GM23248 (cell line): ENCODE measurements at regions not wholly inside any gene's neighbourhood (a gene's known extent, or its start where the extent isn't known, plus 50 kb on each side); places are given as distances from the start of the nearest gene placed in this dataset.

Source experiments
- DNase-seq: peaks from one replicate; pipeline ENCODE4 v3.0.0-alpha.2; 2015
- H2AFZ ChIP-seq: fragments of 200-600 bp; sonication (generic); 2 replicates; pipeline ENCODE4 v1.6.1; 2016; ENCODE audit warnings: antibody characterized with exemption
- H3F3A ChIP-seq: fragments of 200-600 bp; sonication (generic); 2 replicates; pipeline ENCODE4 v1.6.1; 2016; ENCODE audit warnings: mild to moderate bottlenecking, antibody characterized with exemption, mixed run types; ENCODE audit not compliant: insufficient read depth
- H3K27ac ChIP-seq: fragments of 200-600 bp; sonication (generic); 2 replicates; pipeline ENCODE4 v1.5.1; 2016; ENCODE audit warnings: mild to moderate bottlenecking
- H3K27me3 ChIP-seq: fragments of 200-600 bp; sonication (generic); replicated peaks from 2 replicates; pipeline ENCODE4 v1.6.1; 2016; ENCODE audit warnings: mild to moderate bottlenecking; ENCODE audit not compliant: insufficient read depth
- H3K36me3 ChIP-seq: fragments of 200-600 bp; sonication (generic); 2 replicates; pipeline ENCODE4 v1.6.1; 2016; ENCODE audit warnings: low read depth, mild to moderate bottlenecking
- H3K4me1 ChIP-seq: fragments of 200-600 bp; sonication (generic); 2 replicates; pipeline ENCODE4 v1.6.1; 2016; ENCODE audit warnings: mild to moderate bottlenecking; ENCODE audit not compliant: insufficient read depth
- H3K4me2 ChIP-seq: fragments of 200-600 bp; sonication (generic); one replicate; pipeline ENCODE4 v1.6.1; 2016; ENCODE audit warnings: mild to moderate bottlenecking; ENCODE audit not compliant: unreplicated experiment
- H3K4me3 ChIP-seq: fragments of 200-600 bp; sonication (generic); 2 replicates; pipeline ENCODE4 v1.5.1; 2016; ENCODE audit warnings: mild to moderate bottlenecking
- H3K79me2 ChIP-seq: fragments of 200-600 bp; sonication (generic); 2 replicates; pipeline ENCODE4 v1.6.1; 2016; ENCODE audit warnings: mild to moderate bottlenecking; ENCODE audit not compliant: insufficient read depth
- H3K9ac ChIP-seq: fragments of 200-600 bp; sonication (generic); 2 replicates; pipeline ENCODE4 v1.6.1; 2016; ENCODE audit warnings: mild to moderate bottlenecking
- H3K9me2 ChIP-seq: fragments of 200-600 bp; sonication (generic); 2 replicates; pipeline ENCODE4 v1.6.1; 2016; ENCODE audit warnings: mixed run types, mild to moderate bottlenecking, moderate library complexity; ENCODE audit not compliant: insufficient read depth
- H3K9me3 ChIP-seq: fragments of 200-600 bp; sonication (generic); one replicate; pipeline ENCODE4 v1.6.1; 2017; ENCODE audit warnings: low read depth
- H4K20me1 ChIP-seq: fragments of 200-600 bp; sonication (generic); 2 replicates; pipeline ENCODE4 v1.6.0; 2016; ENCODE audit not compliant: insufficient read depth
- EZH2 ChIP-seq: fragments of 200-600 bp; sonication (generic); IDR thresholded peaks from 2 replicates; pipeline ENCODE4 v1.6.1; 2018; ENCODE audit warnings: antibody characterized with exemption, mild to moderate bottlenecking; ENCODE audit not compliant: insufficient read depth, poor library complexity, severe bottlenecking
- EZH2phosphoT487 ChIP-seq: fragments of 200-600 bp; sonication (generic); IDR thresholded peaks from 2 replicates; pipeline ENCODE4 v1.6.1; 2018; ENCODE audit warnings: antibody characterized with exemption, moderate library complexity, mild to moderate bottlenecking, low read depth; ENCODE audit not compliant: insufficient read depth
- WGBS, 2 experiments: methylation state at CpG; one replicate each; pipeline ENCODE4 v1.1.6; 2015 to 2017; ENCODE audit warnings: low lambda C conversion rate in 2 of 2, low coverage in 1 of 2; ENCODE audit errors: missing lambda C conversion rate in 2 of 2; 5-methylcytosine and 5-hydroxymethylcytosine counted together
- in situ Hi-C: fragments of 300-500 bp; cut with MboI; formaldehyde crosslinking; loops from 2 replicates; pipeline ENCODE4 v1.15.0; 2020

DNA sequence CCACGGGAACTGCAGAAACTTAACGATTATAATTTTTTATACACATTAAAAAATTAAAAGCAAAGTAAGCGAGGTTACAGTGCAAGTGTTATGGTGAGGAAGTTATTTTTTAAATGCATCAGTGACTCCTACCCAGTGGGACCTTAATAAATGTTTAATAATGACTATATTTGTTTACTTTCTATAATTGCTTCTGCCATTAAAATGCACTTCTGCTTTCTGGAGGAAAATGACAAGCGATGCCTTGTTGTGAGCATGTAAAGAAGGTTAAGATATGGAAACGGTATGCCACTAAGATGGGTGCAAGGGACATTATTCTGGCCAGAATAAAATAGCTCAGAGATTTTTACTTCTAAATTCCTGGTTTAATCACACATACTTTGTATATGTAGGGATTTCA, 252.1 kb downstream of the CDH11 start:
- WGBS, 2 experiments = 97% methylated on average over 5 of the region's 5 CpGs
- no peak for TF ChIP-seq EZH2
- TF ChIP-seq EZH2phosphoT487 = no peak

DNA sequence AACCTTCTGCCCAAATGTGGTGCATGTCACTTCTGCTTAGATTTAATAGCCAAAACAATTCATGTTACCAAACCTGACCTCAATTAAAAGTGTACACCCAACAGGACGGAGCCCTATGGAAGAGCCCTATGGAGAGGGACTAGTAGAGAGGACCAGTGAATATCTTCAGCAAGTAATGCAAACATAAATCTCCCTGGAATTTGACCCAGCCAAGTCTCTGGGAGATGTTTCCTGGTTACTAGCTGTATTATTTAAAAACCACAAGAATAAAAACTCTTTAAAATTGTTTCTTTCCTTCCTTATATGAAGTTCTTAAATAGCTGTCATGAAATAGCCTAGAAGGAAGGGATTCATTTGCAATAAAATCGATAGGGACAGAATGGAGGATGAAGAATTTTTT, 255.8 kb downstream of the CDH11 start:
- H4K20me1 ChIP-seq = no peaks in the 10 kb centered on the region
- no peak overlapping the region for H3K9ac ChIP-seq
- no peaks in the 10 kb centered on the region for H3K27me3 ChIP-seq
- H3K4me1 ChIP-seq = peaks cover 27% of the 10 kb centered on the region
- TF ChIP-seq EZH2 (no peak), EZH2phosphoT487 (no peak)
- peak overlapping the region; percentile 77 for H3K4me2 ChIP-seq
- no peaks in the 10 kb centered on the region for H3K9me3 ChIP-seq
- H2AFZ ChIP-seq = no peak overlapping the region
- H3K4me3 ChIP-seq = no peak overlapping the region
- H3K36me3 ChIP-seq = no peaks in the 10 kb centered on the region
- WGBS, 2 experiments = 94 to 98% methylated on average over 2 of the region's 2 CpGs
- H3K9me2 ChIP-seq = no peaks in the 10 kb centered on the region
- H3F3A ChIP-seq = peaks cover 26% of the 10 kb centered on the region
- no peaks in the 10 kb centered on the region for H3K79me2 ChIP-seq
- no peak for DNase-seq
- no peak overlapping the region for H3K27ac ChIP-seq
- in situ Hi-C loops = no loop called here

More for the DNA sequence above, 252.1 kb downstream of the CDH11 start:
- no peaks in the 10 kb centered on the region for H3K36me3 ChIP-seq
- H3K9me2 ChIP-seq = no peaks in the 10 kb centered on the region
- no peaks in the 10 kb centered on the region for H3K9me3 ChIP-seq
- H3K27ac ChIP-seq = no peak overlapping the region
- H3K9ac ChIP-seq = no peak overlapping the region
- peaks cover 14% of the 10 kb centered on the region for H3K4me1 ChIP-seq
- H4K20me1 ChIP-seq = no peaks in the 10 kb centered on the region
- H3K4me2 ChIP-seq = no peak overlapping the region
- H2AFZ ChIP-seq = no peak overlapping the region
- in situ Hi-C loops = no loop called here
- no peak overlapping the region for H3K4me3 ChIP-seq
- H3K79me2 ChIP-seq = no peaks in the 10 kb centered on the region
- no peaks in the 10 kb centered on the region for H3K27me3 ChIP-seq
- no peak for DNase-seq
- H3F3A ChIP-seq = peaks cover 13% of the 10 kb centered on the region

GRCh38 chr16:64865069-64865696, 256.7 kb downstream of the CDH11 start:
- peak; percentile 22 for DNase-seq
- H3K9me2 ChIP-seq = no peaks in the 10 kb centered on the region
- no peaks in the 10 kb centered on the region for H3K9me3 ChIP-seq
- H4K20me1 ChIP-seq = no peaks in the 10 kb centered on the region
- peak overlapping the region; percentile 82 for H3K27ac ChIP-seq
- H3K4me3 ChIP-seq = peak overlapping the region; percentile 59
- peak overlapping the region; percentile 62 for H3K9ac ChIP-seq
- no peaks in the 10 kb centered on the region for H3K27me3 ChIP-seq
- in situ Hi-C loops = no loop called here
- TF ChIP-seq EZH2phosphoT487 = no peak
- no peak for TF ChIP-seq EZH2
- peaks cover 27% of the 10 kb centered on the region for H3K4me1 ChIP-seq
- H3K4me2 ChIP-seq = peak overlapping the region; percentile 77
- no peaks in the 10 kb centered on the region for H3K79me2 ChIP-seq
- no peaks in the 10 kb centered on the region for H3K36me3 ChIP-seq
- peaks cover 26% of the 10 kb centered on the region for H3F3A ChIP-seq
- H2AFZ ChIP-seq = peak overlapping the region; percentile 71
- WGBS, 2 experiments = 93 to 100% methylated on average over 2 of the region's 2 CpGs

DNA sequence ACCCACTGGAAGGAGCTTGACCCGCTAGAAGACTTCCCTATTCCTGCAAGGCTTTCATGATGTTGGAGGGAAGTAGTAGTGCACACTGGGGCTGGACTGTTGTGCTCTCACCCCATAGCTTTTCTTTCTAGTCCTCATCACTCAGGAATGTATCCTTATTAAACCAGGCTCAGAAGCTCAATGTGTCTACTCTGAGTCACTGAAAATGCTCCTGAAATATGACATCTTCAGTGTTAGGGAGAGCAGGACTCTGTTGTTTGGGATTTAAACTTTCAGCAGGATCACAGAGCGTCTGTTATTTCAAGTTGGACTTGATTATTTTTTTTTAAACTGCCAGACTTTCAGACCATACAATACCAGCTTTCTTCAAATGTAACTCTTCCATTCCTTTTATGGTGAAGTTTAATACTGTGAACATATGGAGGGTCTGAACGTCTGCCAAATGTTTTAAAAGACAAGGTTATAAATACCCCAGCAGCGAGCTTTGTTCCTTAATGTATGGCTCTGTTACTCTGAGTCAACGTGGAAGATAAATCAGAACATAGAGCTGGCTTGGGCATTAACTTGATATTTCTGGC, 257.5 kb downstream of the CDH11 start:
- in situ Hi-C loops = no loop called here
- Histone ChIP-seq H3K9ac (peak overlapping the region; percentile 62), H3K79me2 (no peaks in the 10 kb centered on the region), H3K9me3 (no peaks in the 10 kb centered on the region), H2AFZ (peak overlapping the region; percentile 71), H4K20me1 (no peaks in the 10 kb centered on the region), H3K27me3 (no peaks in the 10 kb centered on the region), H3K4me3 (peak overlapping the region; percentile 59), H3K4me1 (peaks cover 27% of the 10 kb centered on the region), H3K9me2 (no peaks in the 10 kb centered on the region), H3F3A (peaks cover 26% of the 10 kb centered on the region), H3K36me3 (no peaks in the 10 kb centered on the region), H3K4me2 (peak overlapping the region; percentile 77), H3K27ac (peak overlapping the region; percentile 82)
- TF ChIP-seq EZH2 (no peak), EZH2phosphoT487 (no peak)
- WGBS, 2 experiments = 6% methylated on average over 5 of the region's 5 CpGs
- peak; percentile 94 for DNase-seq
